ENCODE measurements at regions not wholly inside any gene's neighbourhood (a gene's known extent, or its start where the extent isn't known, plus 50 kb on each side); places are given as distances from the start of the nearest gene placed in this dataset.

GRCh38 chr1:209158851-209159250 is 424.7 kb upstream of the CAMK1G start:
- TF ChIP-seq ZNF462 (CRISPR knock-in tag; IDR thresholded peaks at IDR 0.05), result no peak
- no peak for TF ChIP-seq JUNB (IDR thresholded peaks at IDR 0.05; ENCODE audit: unreplicated experiment)
- no peak for TF ChIP-seq EZH2phosphoT487 (IDR thresholded peaks at IDR 0.05; ENCODE audit: unreplicated experiment)
- TF ChIP-seq REST (IDR thresholded peaks at IDR 0.05; ENCODE audit: unreplicated experiment), result no peak
- TF ChIP-seq ETS1 (IDR thresholded peaks at IDR 0.05), result no peak
- no peak for TF ChIP-seq STAT1 (IDR thresholded peaks at IDR 0.05; ENCODE audit: unreplicated experiment)
- no peak for TF ChIP-seq CREB1 (CRISPR knock-in tag; IDR thresholded peaks at IDR 0.05; ENCODE audit: low read depth)
- H3K4me3 Mint-ChIP-seq, result no peak overlapping the region
- Histone ChIP-seq H3K79me2 (replicated peaks; ENCODE audit: insufficient read depth) (no peaks in the 10 kb centered on the region), H3K27ac (ENCODE audit: low read depth) (no peak overlapping the region), H3K36me3 (ENCODE audit: insufficient read depth) (no peaks in the 10 kb centered on the region), H2AFZ (peak overlapping the region; percentile 58; the same call in 1 of the 2 replicates), H3K27me3 (ENCODE audit: insufficient read depth) (no peaks in the 10 kb centered on the region), H3K4me2 (peak overlapping the region; percentile 39), H3K4me1 (ENCODE audit: insufficient read depth) (peaks cover 42% of the 10 kb centered on the region), H4K20me1 (replicated peaks; ENCODE audit: insufficient read depth) (no peaks in the 10 kb centered on the region), H3K4me3 (no peak overlapping the region), H3K9me2 (ENCODE audit: insufficient read depth) (peaks cover 13% of the 10 kb centered on the region; the same call in 1 of the 2 replicates), H3F3A (replicated peaks; ENCODE audit: low read depth) (peaks cover 6% of the 10 kb centered on the region; the same call in 1 of the 2 replicates)
- peaks cover 48% of the 10 kb centered on the region for H3K4me1 Mint-ChIP-seq
- DNase-seq (ENCODE audit: low spot score) (no peak), ATAC-seq (no peak)
- H3K36me3 Mint-ChIP-seq (ENCODE audit: low read depth), result no peaks in the 10 kb centered on the region
- no peaks in the 10 kb centered on the region for H3K9me3 Mint-ChIP-seq
- H3K27ac Mint-ChIP-seq, result peak overlapping the region; percentile 85
- no peaks in the 10 kb centered on the region for H3K27me3 Mint-ChIP-seq (ENCODE audit: insufficient read depth, low read depth, poor library complexity)

All from GM23338 (cell line).